Testis (tissue), 2 donors: ENCODE measurements at regions not wholly inside any gene's neighbourhood (a gene's known extent, or its start where the extent isn't known, plus 50 kb on each side); places are given as distances from the start of the nearest gene placed in this dataset.

Source experiments
- DNase-seq: peaks from one replicate; pipeline ENCODE4 v3.0.0-alpha.2; 2019
- H3K27ac ChIP-seq, 2 donors: fragments of 200-600 bp; sonication (generic); one replicate each; pipeline ENCODE4 v1.5.1; 2019
- H3K27me3 ChIP-seq: fragments of 200-600 bp; sonication (generic); one replicate; pipeline ENCODE4 v1.5.1; 2019
- H3K36me3 ChIP-seq: fragments of 200-600 bp; sonication (generic); one replicate; pipeline ENCODE4 v1.5.1; 2017; ENCODE audit warnings: low read depth; ENCODE audit errors: missing control alignments
- H3K4me1 ChIP-seq: fragments of 200-600 bp; sonication (generic); one replicate; pipeline ENCODE4 v1.5.1; 2019
- H3K4me3 ChIP-seq, 2 donors: fragments of 200-600 bp; sonication (generic); one replicate each; pipeline ENCODE4 v1.5.1; 2017 to 2019
- H3K9me3 ChIP-seq: fragments of 200-600 bp; sonication (generic); one replicate; pipeline ENCODE4 v1.5.1; 2017
- CTCF ChIP-seq, 3 experiments: fragments of 450-650 bp in 2 of 3; fragments of 200-600 bp in 1 of 3; sonication (generic) in 1 of 3; IDR thresholded peaks; one replicate each; pipeline ENCODE4 v1.5.1; 2016 to 2019; ENCODE audit warnings: antibody characterized with exemption in 3 of 3, mild to moderate bottlenecking in 2 of 3, moderate library complexity in 1 of 3
- POLR2A ChIP-seq: fragments of 450-650 bp; IDR thresholded peaks from one replicate; pipeline ENCODE4 v1.6.1; 2017; ENCODE audit warnings: antibody characterized with exemption, mild to moderate bottlenecking, moderate library complexity
- WGBS, 2 donors: methylation state at CpG; one replicate each; pipeline ENCODE4 v1.1.5; 2018; 5-methylcytosine and 5-hydroxymethylcytosine counted together
- intact Hi-C: fragments of 100-400 bp; cut with DNase I; formaldehyde crosslinking; loops from one replicate; pipeline ENCODE4 v1.15.1; 2023; ENCODE audit warnings: low total_unique reads

- Histone ChIP-seq H3K9me3 (no peaks in the 10 kb centered on the region), H3K4me3 (no peak overlapping the region), H3K27ac (no peak overlapping the region), H3K4me1 (no peaks in the 10 kb centered on the region), H3K36me3 (no peaks in the 10 kb centered on the region), H3K27me3 (no peaks in the 10 kb centered on the region)
- DNase-seq: no peak
- TF ChIP-seq CTCF (IDR thresholded peaks at IDR 0.05) (no peak), POLR2A (no peak)
- intact Hi-C loops: no loop called here
- 85 to 90% methylated on average over 3 of the region's 3 CpGs for WGBS, 2 donors
These were observed 220.5 kb upstream of the MBL2 start for GRCh38 chr10:52993109-52993508.

- H3K36me3 ChIP-seq: no peaks in the 10 kb centered on the region
- no peaks in the 10 kb centered on the region for H3K4me1 ChIP-seq
- TF ChIP-seq POLR2A: no peak
- no peak for TF ChIP-seq CTCF (IDR thresholded peaks at IDR 0.05)
- H3K4me3 ChIP-seq: no peak overlapping the region
- no peaks in the 10 kb centered on the region for H3K27me3 ChIP-seq
- WGBS, 2 donors: 92 to 100% methylated on average over 1 of the region's 1 CpG
- DNase-seq: no peak
- no peaks in the 10 kb centered on the region for H3K9me3 ChIP-seq
- intact Hi-C loops: no loop called here
- no peak overlapping the region for H3K27ac ChIP-seq
These were observed 220.0 kb upstream of the MBL2 start for GRCh38 chr10:52992567-52992966.

- intact Hi-C loops: no loop called here
- Histone ChIP-seq H3K27ac (no peak overlapping the region), H3K36me3 (no peaks in the 10 kb centered on the region), H3K9me3 (no peaks in the 10 kb centered on the region), H3K27me3 (no peaks in the 10 kb centered on the region), H3K4me1 (no peaks in the 10 kb centered on the region), H3K4me3 (no peak overlapping the region)
- TF ChIP-seq POLR2A (no peak), CTCF (IDR thresholded peaks at IDR 0.05) (no peak)
- no peak for DNase-seq
- 95 to 99% methylated on average over 2 of the region's 2 CpGs for WGBS, 2 donors
These were observed 216.3 kb upstream of the MBL2 start for GRCh38 chr10:52988923-52989322.

- Histone ChIP-seq H3K27me3 (no peaks in the 10 kb centered on the region), H3K4me3 (no peak overlapping the region), H3K9me3 (no peaks in the 10 kb centered on the region), H3K4me1 (no peaks in the 10 kb centered on the region), H3K36me3 (no peaks in the 10 kb centered on the region), H3K27ac (no peak overlapping the region)
- intact Hi-C loops: no loop called here
- 91 to 93% methylated on average over 2 of the region's 2 CpGs for WGBS, 2 donors
- no peak for DNase-seq
- TF ChIP-seq POLR2A (no peak), CTCF (IDR thresholded peaks at IDR 0.05) (no peak)
These were observed 213.5 kb upstream of the MBL2 start for GRCh38 chr10:52986125-52986524.

- H3K27ac ChIP-seq: no peak overlapping the region
- no peak for TF ChIP-seq CTCF (IDR thresholded peaks at IDR 0.05)
- TF ChIP-seq POLR2A: no peak
- no peaks in the 10 kb centered on the region for H3K9me3 ChIP-seq
- no peak overlapping the region for H3K4me3 ChIP-seq
- no peaks in the 10 kb centered on the region for H3K4me1 ChIP-seq
- DNase-seq: no peak
- H3K36me3 ChIP-seq: no peaks in the 10 kb centered on the region
- intact Hi-C loops: no loop called here
- H3K27me3 ChIP-seq: no peaks in the 10 kb centered on the region
These were observed 211.6 kb upstream of the MBL2 start for GRCh38 chr10:52984169-52984568.
